NCI-H1694 treated with DMSO at 0.1 percent for 48 hours (cell line): ENCODE measurements at regions not wholly inside any gene's neighbourhood (a gene's known extent, or its start where the extent isn't known, plus 50 kb on each side); places are given as distances from the start of the nearest gene placed in this dataset.
"Not testable (repeated sequence)": the region's sequence is repeated elsewhere in the genome, so short reads cannot be mapped to it uniquely, and the experiment has no call there.

ENCODE experiments used
- DNase-seq: peaks from one replicate; lab custom pipeline; 2025; lab: John Stamatoyannopoulos, UW

GRCh38 chr14:97074456-97074855, 277.3 kb downstream of the VRK1 start:
- DNase-seq = no peak

GRCh38 chr14:97074856-97075255, 277.7 kb downstream of the VRK1 start:
- no peak for DNase-seq

GRCh38 chr14:97077253-97077653, 280.1 kb downstream of the VRK1 start:
- DNase-seq = no peak

- DNase-seq = no peak
Measured at GRCh38 chr14:97077687-97078086, 280.5 kb downstream of the VRK1 start.

GRCh38 chr14:97080991-97081390, 283.8 kb downstream of the VRK1 start:
- no peak for DNase-seq

GRCh38 chr14:97095269-97095668, 298.1 kb downstream of the VRK1 start:
- DNase-seq = no peak

GRCh38 chr14:97097296-97097695, 300.1 kb downstream of the VRK1 start:
- no peak for DNase-seq

- no peak for DNase-seq
Measured at GRCh38 chr14:97100306-97100705, 303.1 kb downstream of the VRK1 start.

GRCh38 chr14:97101561-97101960, 304.4 kb downstream of the VRK1 start:
- no peak for DNase-seq

GRCh38 chr14:97104029-97104428, 306.8 kb downstream of the VRK1 start:
- DNase-seq = no peak

GRCh38 chr14:97106166-97106565, 309.0 kb downstream of the VRK1 start:
- no peak for DNase-seq

GRCh38 chr14:97106609-97107008, 309.4 kb downstream of the VRK1 start:
- DNase-seq = no peak

- no peak for DNase-seq
Measured at GRCh38 chr14:97107080-97107479, 309.9 kb downstream of the VRK1 start.

GRCh38 chr14:97107760-97108159, 310.6 kb downstream of the VRK1 start:
- DNase-seq = no peak

- no peak for DNase-seq
Measured at GRCh38 chr14:97109234-97109633, 312.1 kb downstream of the VRK1 start.

GRCh38 chr14:97113339-97113738, 316.2 kb downstream of the VRK1 start:
- DNase-seq = no peak

GRCh38 chr14:97116546-97116945, 319.4 kb downstream of the VRK1 start:
- DNase-seq = no peak

GRCh38 chr14:97117693-97118092, 320.5 kb downstream of the VRK1 start:
- no peak for DNase-seq

GRCh38 chr14:97120204-97120603, 323.0 kb downstream of the VRK1 start:
- no peak for DNase-seq

GRCh38 chr14:97120611-97121031, 323.4 kb downstream of the VRK1 start:
- DNase-seq = no peak

- DNase-seq = no peak
Measured at GRCh38 chr14:97129639-97130038, 332.5 kb downstream of the VRK1 start.

- DNase-seq = not testable (repeated sequence)
Measured at GRCh38 chr14:97135847-97136246, 338.7 kb downstream of the VRK1 start.

- no peak for DNase-seq
Measured at GRCh38 chr14:97137705-97138104, 340.5 kb downstream of the VRK1 start.

GRCh38 chr14:97138801-97139200, 341.6 kb downstream of the VRK1 start:
- DNase-seq = peak; percentile 33

- no peak for DNase-seq
Measured at GRCh38 chr14:97143011-97143410, 345.8 kb downstream of the VRK1 start.
